Neuron (in vitro differentiated cells): ENCODE measurements at regions not wholly inside any gene's neighbourhood (a gene's known extent, or its start where the extent isn't known, plus 50 kb on each side); places are given as distances from the start of the nearest gene placed in this dataset.

Source experiments
- H2AFZ ChIP-seq: one replicate; pipeline ENCODE4 v1.6.1; 2013; ENCODE audit warnings: low read depth, mild to moderate bottlenecking, inconsistent platforms, low read length, moderate library complexity
- H3K27me3 ChIP-seq: one replicate; pipeline ENCODE4 v1.6.1; 2013; ENCODE audit warnings: low read length; ENCODE audit not compliant: insufficient read depth
- H3K36me3 ChIP-seq: one replicate; pipeline ENCODE4 v1.6.1; 2013; ENCODE audit warnings: low read length; ENCODE audit not compliant: insufficient read depth
- H3K4me1 ChIP-seq: one replicate; pipeline ENCODE4 v1.6.1; 2013; ENCODE audit warnings: low read length; ENCODE audit not compliant: insufficient read depth
- H3K4me3 ChIP-seq: 2 replicates; pipeline ENCODE4 v1.5.1; 2013; ENCODE audit warnings: mild to moderate bottlenecking, low read length, moderate library complexity
- H3K9me3 ChIP-seq: one replicate; pipeline ENCODE4 v1.6.1; 2013; ENCODE audit warnings: low read length

GRCh38 chrX:45768666-45769236 lies 568.1 kb upstream of the DIPK2B start:
- Histone ChIP-seq H3K36me3 (no peaks in the 10 kb centered on the region), H3K4me1 (peaks cover 20% of the 10 kb centered on the region), H2AFZ (no peak overlapping the region), H3K9me3 (no peaks in the 10 kb centered on the region), H3K4me3 (no peak overlapping the region), H3K27me3 (no peaks in the 10 kb centered on the region)

- Histone ChIP-seq H3K4me3 (no peak overlapping the region), H3K36me3 (peaks cover 5% of the 10 kb centered on the region), H3K27me3 (no peaks in the 10 kb centered on the region)
These were observed 566.4 kb upstream of the DIPK2B start for GRCh38 chrX:45766981-45767501.

GRCh38 chrX:45765767-45766166 lies 565.1 kb upstream of the DIPK2B start:
- Histone ChIP-seq H3K4me1 (peaks cover 14% of the 10 kb centered on the region), H2AFZ (no peak overlapping the region), H3K4me3 (no peak overlapping the region), H3K36me3 (peaks cover 12% of the 10 kb centered on the region), H3K27me3 (no peaks in the 10 kb centered on the region), H3K9me3 (no peaks in the 10 kb centered on the region)

More at GRCh38 chrX:45766981-45767501, 566.4 kb upstream of the DIPK2B start:
- H2AFZ ChIP-seq: no peak overlapping the region
- H3K9me3 ChIP-seq: no peaks in the 10 kb centered on the region
- H3K4me1 ChIP-seq: peaks cover 20% of the 10 kb centered on the region

GRCh38 chrX:45765281-45765680 lies 564.6 kb upstream of the DIPK2B start:
- H3K36me3 ChIP-seq: peaks cover 12% of the 10 kb centered on the region
- H3K4me1 ChIP-seq: peaks cover 12% of the 10 kb centered on the region
- no peaks in the 10 kb centered on the region for H3K27me3 ChIP-seq
- H3K9me3 ChIP-seq: no peaks in the 10 kb centered on the region
- H3K4me3 ChIP-seq: no peak overlapping the region
- H2AFZ ChIP-seq: no peak overlapping the region

- Histone ChIP-seq H3K4me3 (no peak overlapping the region), H3K36me3 (peaks cover 12% of the 10 kb centered on the region), H3K27me3 (no peaks in the 10 kb centered on the region), H2AFZ (no peak overlapping the region), H3K9me3 (no peaks in the 10 kb centered on the region), H3K4me1 (peaks cover 12% of the 10 kb centered on the region)
These were observed 562.3 kb upstream of the DIPK2B start for GRCh38 chrX:45762699-45763647.

- Histone ChIP-seq H3K36me3 (peaks cover 15% of the 10 kb centered on the region), H3K4me1 (peaks cover 5% of the 10 kb centered on the region), H3K9me3 (no peaks in the 10 kb centered on the region), H3K4me3 (no peak overlapping the region), H3K27me3 (no peaks in the 10 kb centered on the region), H2AFZ (no peak overlapping the region)
These were observed 561.2 kb upstream of the DIPK2B start for GRCh38 chrX:45761920-45762319.

GRCh38 chrX:45760187-45760742 lies 559.6 kb upstream of the DIPK2B start:
- Histone ChIP-seq H2AFZ (no peak overlapping the region), H3K27me3 (no peaks in the 10 kb centered on the region), H3K9me3 (no peaks in the 10 kb centered on the region), H3K4me3 (no peak overlapping the region), H3K4me1 (peaks cover under 1% of the 10 kb centered on the region), H3K36me3 (peaks cover 15% of the 10 kb centered on the region)

GRCh38 chrX:45758738-45759397 lies 558.2 kb upstream of the DIPK2B start:
- no peaks in the 10 kb centered on the region for H3K4me1 ChIP-seq

GRCh38 chrX:45758319-45758718 lies 557.6 kb upstream of the DIPK2B start:
- no peaks in the 10 kb centered on the region for H3K4me1 ChIP-seq

More at GRCh38 chrX:45758738-45759397, 558.2 kb upstream of the DIPK2B start:
- Histone ChIP-seq H3K9me3 (no peaks in the 10 kb centered on the region), H3K4me3 (no peak overlapping the region), H2AFZ (no peak overlapping the region), H3K36me3 (peaks cover 19% of the 10 kb centered on the region), H3K27me3 (no peaks in the 10 kb centered on the region)

GRCh38 chrX:45757272-45757671 lies 556.6 kb upstream of the DIPK2B start:
- Histone ChIP-seq H3K9me3 (no peaks in the 10 kb centered on the region), H3K4me1 (no peaks in the 10 kb centered on the region), H3K36me3 (peaks cover 18% of the 10 kb centered on the region)

More at GRCh38 chrX:45758319-45758718, 557.6 kb upstream of the DIPK2B start:
- no peak overlapping the region for H3K4me3 ChIP-seq
- H3K27me3 ChIP-seq: no peaks in the 10 kb centered on the region
- no peak overlapping the region for H2AFZ ChIP-seq
- H3K9me3 ChIP-seq: no peaks in the 10 kb centered on the region
- peaks cover 19% of the 10 kb centered on the region for H3K36me3 ChIP-seq

GRCh38 chrX:45756557-45756956 lies 555.9 kb upstream of the DIPK2B start:
- Histone ChIP-seq H3K4me1 (no peaks in the 10 kb centered on the region), H3K36me3 (peaks cover 18% of the 10 kb centered on the region), H3K9me3 (no peaks in the 10 kb centered on the region), H3K4me3 (no peak overlapping the region), H2AFZ (no peak overlapping the region), H3K27me3 (no peaks in the 10 kb centered on the region)

More at GRCh38 chrX:45757272-45757671, 556.6 kb upstream of the DIPK2B start:
- Histone ChIP-seq H3K27me3 (no peaks in the 10 kb centered on the region), H2AFZ (no peak overlapping the region), H3K4me3 (no peak overlapping the region)

- Histone ChIP-seq H3K9me3 (no peaks in the 10 kb centered on the region), H3K27me3 (no peaks in the 10 kb centered on the region), H3K4me1 (no peaks in the 10 kb centered on the region)
These were observed 555.0 kb upstream of the DIPK2B start for GRCh38 chrX:45755703-45756102.

More at GRCh38 chrX:45755703-45756102, 555.0 kb upstream of the DIPK2B start:
- Histone ChIP-seq H3K36me3 (peaks cover 14% of the 10 kb centered on the region), H3K4me3 (no peak overlapping the region), H2AFZ (no peak overlapping the region)
